ENCODE measurements at regions not wholly inside any gene's neighbourhood (a gene's known extent, or its start where the extent isn't known, plus 50 kb on each side); places are given as distances from the start of the nearest gene placed in this dataset.
"Not testable (repeated sequence)": the region's sequence is repeated elsewhere in the genome, so short reads cannot be mapped to it uniquely, and the experiment has no call there.

- DNase-seq, result no peak
Observed at GRCh38 chr10:34957531-34957930, 132.6 kb downstream of the CUL2 start.

- no peak for DNase-seq
Observed at GRCh38 chr10:34956756-34957155, 133.4 kb downstream of the CUL2 start.

GRCh38 chr10:34955391-34955790 is 134.8 kb downstream of the CUL2 start:
- no peak for DNase-seq

- no peak for DNase-seq
Observed at GRCh38 chr10:34954142-34954541, 136.0 kb downstream of the CUL2 start.

GRCh38 chr10:34951263-34951887 is 136.3 kb upstream of the PARD3 start:
- DNase-seq, result not testable (repeated sequence)

GRCh38 chr10:34945951-34946522 is 130.9 kb upstream of the PARD3 start:
- not testable (repeated sequence) for DNase-seq

GRCh38 chr10:34941471-34942357 is 126.6 kb upstream of the PARD3 start:
- DNase-seq, result no peak

GRCh38 chr10:34940436-34940835 is 125.3 kb upstream of the PARD3 start:
- no peak for DNase-seq

GRCh38 chr10:34938399-34938670 is 123.2 kb upstream of the PARD3 start:
- no peak for DNase-seq

- DNase-seq, result not testable (repeated sequence)
Observed at GRCh38 chr10:34937643-34938398, 122.7 kb upstream of the PARD3 start.

GRCh38 chr10:34936061-34936460 is 121.0 kb upstream of the PARD3 start:
- no peak for DNase-seq

GRCh38 chr10:34933676-34934075 is 118.6 kb upstream of the PARD3 start:
- DNase-seq, result no peak

GRCh38 chr10:34932235-34932634 is 117.1 kb upstream of the PARD3 start:
- no peak for DNase-seq

- DNase-seq, result no peak
Observed at GRCh38 chr10:34931216-34931615, 116.1 kb upstream of the PARD3 start.

GRCh38 chr10:34922138-34922537 is 107.0 kb upstream of the PARD3 start:
- no peak for DNase-seq

GRCh38 chr10:34920578-34920977 is 105.5 kb upstream of the PARD3 start:
- no peak for DNase-seq

GRCh38 chr10:34918776-34919315 is 103.8 kb upstream of the PARD3 start:
- no peak for DNase-seq

GRCh38 chr10:34918060-34918775 is 103.1 kb upstream of the PARD3 start:
- DNase-seq, result no peak

- DNase-seq, result peak; percentile 49
Observed at GRCh38 chr10:34916314-34916713, 101.2 kb upstream of the PARD3 start.

GRCh38 chr10:34912771-34913170 is 97.7 kb upstream of the PARD3 start:
- DNase-seq, result peak; percentile 99

GRCh38 chr10:34911661-34912205 is 96.6 kb upstream of the PARD3 start:
- no peak for DNase-seq

GRCh38 chr10:34908481-34908880 is 93.4 kb upstream of the PARD3 start:
- DNase-seq, result peak; percentile 41

All from NCI-H1694 (cell line).